H1 (cell line): ENCODE measurements at regions not wholly inside any gene's neighbourhood (a gene's known extent, or its start where the extent isn't known, plus 50 kb on each side); places are given as distances from the start of the nearest gene placed in this dataset.

Experiments used
- CTCF ChIA-PET: fragments of 300-600 bp; sonication (Branson Sonifier 250); formaldehyde crosslinking; loops from one replicate; lab custom pipeline; 2021; ENCODE audit not compliant: partially characterized antibody; lab: Charles Lee
- POLR2A ChIA-PET: fragments of 300-600 bp; sonication (Branson Sonifier 250); formaldehyde crosslinking; loops from one replicate; lab custom pipeline; 2021; ENCODE audit warnings: inconsistent platforms; ENCODE audit not compliant: partially characterized antibody; lab: Charles Lee
- DNase-seq, 2 experiments: peaks; one replicate each; pipeline versions ENCODE4 v3.0.0 to v3.0.0-alpha.2; 2010 to 2022; ENCODE audit warnings: low spot score in 2 of 2, low read depth in 1 of 2, mixed read lengths in 1 of 2
- FAIRE-seq: peaks from 2 replicates; lab custom pipeline; 2011; peaks lifted over from hg19 to GRCh38; lab: Jason Lieb, UNC
- H2AFZ ChIP-seq: 2 replicates; pipeline ENCODE4 v1.8.1; 2012; ENCODE audit warnings: low read length, inconsistent platforms
- H2AK5ac ChIP-seq: 2 replicates; pipeline ENCODE4 v1.6.1; 2013; ENCODE audit warnings: low read depth, low read length
- H2BK120ac ChIP-seq: replicated peaks from 2 replicates; pipeline ENCODE3; 2013; ENCODE audit warnings: low read depth, low read length, inconsistent platforms
- H2BK12ac ChIP-seq: 2 replicates; pipeline ENCODE4 v1.6.1; 2013; ENCODE audit warnings: low read depth, low read length
- H2BK15ac ChIP-seq: 2 replicates; pipeline ENCODE4 v1.6.1; 2013; ENCODE audit warnings: low read length
- H2BK20ac ChIP-seq: 2 replicates; pipeline ENCODE4 v1.6.1; 2013; ENCODE audit warnings: low read length
- H2BK5ac ChIP-seq: 2 replicates; pipeline ENCODE4 v1.6.1; 2013; ENCODE audit warnings: low read depth, low read length
- H3K14ac ChIP-seq: 2 replicates; pipeline ENCODE4 v1.6.1; 2013; ENCODE audit warnings: inconsistent platforms; ENCODE audit not compliant: insufficient read length
- H3K18ac ChIP-seq: 2 replicates; pipeline ENCODE4 v1.6.1; 2013; ENCODE audit warnings: low read length; ENCODE audit errors: extremely low read depth
- H3K23ac ChIP-seq: 2 replicates; pipeline ENCODE4 v1.6.1; 2013; ENCODE audit warnings: inconsistent platforms; ENCODE audit not compliant: insufficient read length
- H3K23me2 ChIP-seq: 2 replicates; pipeline ENCODE4 v1.6.1; 2013; ENCODE audit warnings: low read depth, low read length
- H3K27ac ChIP-seq: 2 replicates; pipeline ENCODE4 v1.6.1; 2011; ENCODE audit warnings: low read depth, low read length, inconsistent platforms
- H3K27me3 ChIP-seq, 4 experiments: replicated peaks in 1 of 4; 1 replicate in 1 of 4; 2 replicates in 3 of 4; pipeline versions ENCODE4 v1.6.1 to v1.8.1; 2011 to 2013; ENCODE audit warnings: low read length in 3 of 4, mild to moderate bottlenecking in 3 of 4, inconsistent platforms in 2 of 4, mixed read lengths in 2 of 4, moderate library complexity in 1 of 4; ENCODE audit not compliant: control insufficient read depth in 3 of 4, insufficient read depth in 3 of 4; ENCODE audit errors: extremely low read depth in 1 of 4
- H3K36me3 ChIP-seq, 4 experiments: 2 replicates each; pipeline versions ENCODE4 v1.6.1 to v1.8.1; 2011 to 2013; ENCODE audit warnings: mild to moderate bottlenecking in 4 of 4, low read length in 3 of 4, moderate library complexity in 2 of 4, control low read depth in 1 of 4, inconsistent platforms in 1 of 4; ENCODE audit not compliant: insufficient read depth in 4 of 4, control insufficient read depth in 2 of 4
- H3K4ac ChIP-seq: replicated peaks from 2 replicates; pipeline ENCODE3; 2013; ENCODE audit warnings: low read length, low read depth, mixed read lengths, inconsistent platforms; ENCODE audit not compliant: insufficient read length
- H3K4me1 ChIP-seq, 4 experiments: replicated peaks in 1 of 4; 1 replicate in 1 of 4; 2 replicates in 3 of 4; pipeline versions ENCODE4 v1.6.1 to v1.8.1; 2011 to 2013; ENCODE audit warnings: low read length in 3 of 4, inconsistent platforms in 2 of 4, mixed read lengths in 1 of 4; ENCODE audit not compliant: insufficient read depth in 4 of 4, control insufficient read depth in 3 of 4
- H3K4me2 ChIP-seq, 2 experiments: 2 replicates each; pipeline versions ENCODE4 v1.6.1 to v1.8.1; 2011 to 2013; ENCODE audit warnings: low read depth in 2 of 2, low read length in 2 of 2, control low read depth in 1 of 2, inconsistent platforms in 1 of 2, mild to moderate bottlenecking in 1 of 2; ENCODE audit not compliant: insufficient read depth in 1 of 2
- H3K4me3 ChIP-seq, 4 experiments: fragments of 200-600, 300-600 bp in 1 of 4; sonication (generic), shearing (Covaris generic), sonication (Bioruptor Twin) in 1 of 4; 2 replicates each; pipeline versions ENCODE4 v1.5.1 to v1.8.1; 2011 to 2016; ENCODE audit warnings: low read length in 4 of 4, low read depth in 3 of 4, control low read depth in 2 of 4, inconsistent platforms in 2 of 4, mild to moderate bottlenecking in 2 of 4, mixed read lengths in 1 of 4, moderate library complexity in 1 of 4; ENCODE audit not compliant: insufficient read depth in 2 of 4; ENCODE audit errors: extremely low read depth in 1 of 4
- H3K56ac ChIP-seq: replicated peaks from 2 replicates; pipeline ENCODE3; 2013; ENCODE audit warnings: low read depth, mild to moderate bottlenecking, mixed read lengths, low read length, inconsistent platforms; ENCODE audit not compliant: insufficient read length
- H3K79me1 ChIP-seq: 2 replicates; pipeline ENCODE4 v1.6.1; 2013; ENCODE audit warnings: low read depth, low read length, control low read depth
- H3K79me2 ChIP-seq, 2 experiments: 2 replicates each; pipeline versions ENCODE4 v1.6.1 to v1.8.1; 2012 to 2013; ENCODE audit warnings: low read length in 2 of 2, mild to moderate bottlenecking in 2 of 2, inconsistent platforms in 1 of 2; ENCODE audit not compliant: insufficient read depth in 2 of 2, control insufficient read depth in 1 of 2
- H3K9ac ChIP-seq, 4 experiments: replicated peaks in 1 of 4; 1 replicate in 1 of 4; 2 replicates in 3 of 4; pipeline versions ENCODE4 v1.6.1 to v1.8.1; 2011 to 2013; ENCODE audit warnings: low read depth in 3 of 4, low read length in 3 of 4, control low read depth in 2 of 4, mild to moderate bottlenecking in 2 of 4, moderate library complexity in 2 of 4, inconsistent platforms in 1 of 4; ENCODE audit errors: extremely low read depth in 1 of 4
- H3K9me3 ChIP-seq, 2 experiments: 2 replicates each; pipeline versions ENCODE4 v1.6.1 to v1.8.1; 2012 to 2013; ENCODE audit warnings: mild to moderate bottlenecking in 2 of 2, moderate library complexity in 2 of 2, control low read depth in 1 of 2, inconsistent platforms in 1 of 2, low read depth in 1 of 2, low read length in 1 of 2, mixed read lengths in 1 of 2; ENCODE audit not compliant: insufficient read depth in 2 of 2
- H4K20me1 ChIP-seq, 2 experiments: replicated peaks in 1 of 2; 2 replicates each; pipeline versions ENCODE3 to v1.8.1; 2011 to 2013; ENCODE audit warnings: inconsistent platforms in 2 of 2, low read length in 2 of 2, mild to moderate bottlenecking in 1 of 2; ENCODE audit not compliant: insufficient read depth in 2 of 2, control insufficient read depth in 1 of 2
- H4K5ac ChIP-seq: 2 replicates; pipeline ENCODE4 v1.6.1; 2013; ENCODE audit warnings: low read length, low read depth, mixed read lengths, inconsistent platforms; ENCODE audit not compliant: insufficient read length
- H4K8ac ChIP-seq: 2 replicates; pipeline ENCODE4 v1.8.0; 2013; ENCODE audit warnings: mild to moderate bottlenecking, moderate library complexity, low read length, inconsistent platforms; ENCODE audit not compliant: insufficient read depth; ENCODE audit errors: extremely low read depth
- H4K91ac ChIP-seq: replicated peaks from 2 replicates; pipeline ENCODE3; 2013; ENCODE audit warnings: low read length, mixed read lengths, inconsistent platforms; ENCODE audit not compliant: insufficient read length
- ASH2L ChIP-seq: fragments of 200-600, 300-600 bp; sonication (generic); IDR thresholded peaks from one replicate; pipeline ENCODE4 v1.7.1; 2017; ENCODE audit warnings: low read length
- CBX8 ChIP-seq: fragments of 300-800, 300-1000 bp; sonication (generic); IDR thresholded peaks from 2 replicates; pipeline ENCODE4 v1.7.1; 2016; ENCODE audit warnings: low read depth, low read length, borderline replicate concordance
- CHD2 ChIP-seq: IDR thresholded peaks from 2 replicates; pipeline ENCODE4 v1.6.1; 2012; ENCODE audit warnings: low read length, improper control_type of control experiment
- HDAC2 ChIP-seq, 2 experiments: fragments of 300-600 bp in 1 of 2; sonication (generic) in 1 of 2; IDR thresholded peaks; 2 replicates each; pipeline ENCODE4 v1.6.1; 2011 to 2012; ENCODE audit warnings: low read depth in 2 of 2, low read length in 2 of 2, mild to moderate bottlenecking in 2 of 2, moderate library complexity in 2 of 2, borderline replicate concordance in 1 of 2, inconsistent platforms in 1 of 2
- KDM5A ChIP-seq: fragments of 200-600 bp; IDR thresholded peaks from 2 replicates; pipeline ENCODE4 v1.7.1; 2012; ENCODE audit warnings: mild to moderate bottlenecking, low read length, inconsistent platforms, mixed read lengths
- POLR2AphosphoS5 ChIP-seq: IDR thresholded peaks from 2 replicates; pipeline ENCODE4 v1.6.1; 2011; ENCODE audit warnings: low read depth, low read length
- RFX5 ChIP-seq: IDR thresholded peaks from 2 replicates; pipeline ENCODE4 v1.6.1; 2011; ENCODE audit warnings: low read depth, low read length, improper control_type of control experiment, borderline replicate concordance
- YY1 ChIP-seq: IDR thresholded peaks from 2 replicates; pipeline ENCODE4 v1.6.1; 2011; ENCODE audit warnings: low read depth, mild to moderate bottlenecking, low read length
- WGBS, 2 experiments: shearing (Covaris generic) in 1 of 2; methylation state at CpG; one replicate each; pipeline versions ENCODE4 v1.1.6 to v1.1.7; 2013 to 2015; ENCODE audit warnings: low lambda C conversion rate in 2 of 2, mixed read lengths in 2 of 2, inconsistent platforms in 1 of 2, low coverage in 1 of 2, missing lambda C conversion rate in 1 of 2; ENCODE audit not compliant: insufficient replicate concordance in 2 of 2, insufficient coverage in 1 of 2, insufficient read length in 1 of 2; ENCODE audit errors: extremely low coverage in 1 of 2, missing lambda C conversion rate in 1 of 2; 5-methylcytosine and 5-hydroxymethylcytosine counted together
- TF ChIP-seq, protein P1 (sequence below): IDR thresholded peaks from 2 replicates; pipeline ENCODE4 v1.6.1; 2012; ENCODE audit warnings: inconsistent platforms
- TF ChIP-seq, protein P2 (sequence below): IDR thresholded peaks from 2 replicates; pipeline ENCODE4 v1.6.1; 2011; ENCODE audit warnings: low read length, improper control_type of control experiment

DNA sequence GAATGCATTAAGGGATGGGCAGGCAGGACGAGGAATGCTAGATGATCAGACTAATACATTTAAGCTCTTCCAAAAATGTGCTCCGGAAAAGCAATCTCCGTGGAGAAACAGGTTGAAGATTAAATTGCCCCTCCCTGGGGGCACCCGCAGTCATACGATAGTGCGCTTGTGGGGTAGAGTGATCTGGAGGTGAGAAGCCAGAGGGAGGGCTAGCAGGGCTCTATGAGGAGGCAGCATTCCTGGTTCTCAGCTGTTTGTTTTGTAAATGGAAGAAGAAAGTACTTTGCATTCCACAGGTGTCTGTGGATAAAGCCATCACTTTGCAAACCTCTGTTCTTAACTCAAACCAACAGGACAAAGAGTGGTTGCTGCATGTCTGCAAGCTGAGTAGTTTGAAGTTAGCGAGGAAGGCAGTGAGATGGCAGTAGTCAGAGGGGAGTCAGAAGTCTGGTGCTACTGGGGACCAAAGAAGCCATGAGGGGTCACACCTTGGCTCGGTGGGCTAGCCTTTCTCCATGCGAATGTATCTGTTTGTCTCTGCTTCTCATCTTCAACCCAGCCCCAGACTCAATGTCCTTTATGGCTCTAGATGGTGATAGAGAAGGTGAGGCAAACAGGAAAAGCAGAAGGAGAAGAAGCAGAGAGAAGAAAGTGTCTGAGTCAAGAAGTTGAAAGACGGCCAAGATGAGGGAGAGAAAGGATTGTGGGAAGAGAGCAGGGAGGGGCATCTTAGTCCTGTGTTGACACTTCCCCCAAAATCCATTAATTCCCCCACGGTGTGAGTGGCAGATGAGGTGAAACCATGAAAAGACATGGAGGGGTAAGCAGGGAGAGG is 65.2 kb upstream of the GJA8 start:
- peak overlapping the region; percentile 95 for H3K18ac ChIP-seq
- H2BK120ac ChIP-seq, result peak overlapping the region; percentile 68
- ChIA-PET POLR2A (interaction anchor here (1.0 to 2.6 kb wide), 4 partner anchors 10 to 18 kb away, joined by 3 to 23 read pairs (median 5); no protein-coding TSS in a partner anchor), CTCF (interaction anchor here (1.1 to 1.9 kb wide), 4 partner anchors 16 to 210 kb away, joined by 3 to 5 read pairs (median 4); no protein-coding TSS in a partner anchor)
- H3K79me2 ChIP-seq, result no peaks in the 10 kb centered on the region
- H4K20me1 ChIP-seq, result no peaks in the 10 kb centered on the region
- H2BK15ac ChIP-seq, result 0 out of 2 replicates have a peak overlapping the region, but pooled peaks have one; percentile 3
- H3K36me3 ChIP-seq, result no peaks in the 10 kb centered on the region
- DNase-seq, result peak; percentile 56 to 58
- no peak overlapping the region for H2AFZ ChIP-seq
- no peak overlapping the region for H3K23ac ChIP-seq
- peak overlapping the region; percentile 98 for H2BK20ac ChIP-seq
- no peak overlapping the region for H3K14ac ChIP-seq
- no peak overlapping the region for H3K9ac ChIP-seq
- peak overlapping the region; percentile 15 for H3K4ac ChIP-seq
- H4K8ac ChIP-seq, result no peak overlapping the region
- no peaks in the 10 kb centered on the region for H3K9me3 ChIP-seq
- H3K27ac ChIP-seq, result peak overlapping the region; percentile 48
- H3K27me3 ChIP-seq, result peaks cover 0 to 2% (median 0%) of the 10 kb centered on the region in 4 experiments; a peak in 1 of 7 replicates
- H3K4me2 ChIP-seq, result peak overlapping the region; percentile 51 to 56
- peaks cover 12 to 41% (median 30%) of the 10 kb centered on the region in 4 experiments for H3K4me1 ChIP-seq
- peak overlapping the region; percentile 22 for H4K91ac ChIP-seq
- peak overlapping the region in 1 of 4 experiments; percentile 34; a peak in 2 of 8 replicates for H3K4me3 ChIP-seq
- H2AK5ac ChIP-seq, result peak overlapping the region; percentile 55; the same call in 1 of the 2 replicates
- H2BK12ac ChIP-seq, result peak overlapping the region; percentile 94
- no peaks in the 10 kb centered on the region for H3K79me1 ChIP-seq
- H2BK5ac ChIP-seq, result peak overlapping the region; percentile 86; the same call in 1 of the 2 replicates
- no peaks in the 10 kb centered on the region; the same call in 1 of the 2 replicates for H3K23me2 ChIP-seq
- WGBS, 2 experiments, result 21% methylated on average over 11 of the region's 11 CpGs; no CpG with 5 or more reads in 1 of the 2 experiments
- no peak overlapping the region for H4K5ac ChIP-seq
- peak; percentile 96 for FAIRE-seq
- no peak overlapping the region for H3K56ac ChIP-seq
- no peak; the same call in 1 of the 2 replicates for TF ChIP-seq POLR2AphosphoS5
- TF ChIP-seq, protein P1, sequence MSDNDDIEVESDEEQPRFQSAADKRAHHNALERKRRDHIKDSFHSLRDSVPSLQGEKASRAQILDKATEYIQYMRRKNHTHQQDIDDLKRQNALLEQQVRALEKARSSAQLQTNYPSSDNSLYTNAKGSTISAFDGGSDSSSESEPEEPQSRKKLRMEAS, result peak; percentile 47; the same call in 1 of the 2 replicates
- TF ChIP-seq CHD2, result no peak
- TF ChIP-seq KDM5A, result no peak
- no peak for TF ChIP-seq YY1
- no peak for TF ChIP-seq CBX8
- no peak for TF ChIP-seq RFX5
- peak; percentile 60 to 83; a peak in 2 of 4 replicates for TF ChIP-seq HDAC2 (IDR thresholded peaks at IDR 0.05; ENCODE audit: borderline replicate concordance in 1 of 2, low read depth in 2 of 2, low read length in 2 of 2)
- no peak for TF ChIP-seq ASH2L
- TF ChIP-seq, protein P2, sequence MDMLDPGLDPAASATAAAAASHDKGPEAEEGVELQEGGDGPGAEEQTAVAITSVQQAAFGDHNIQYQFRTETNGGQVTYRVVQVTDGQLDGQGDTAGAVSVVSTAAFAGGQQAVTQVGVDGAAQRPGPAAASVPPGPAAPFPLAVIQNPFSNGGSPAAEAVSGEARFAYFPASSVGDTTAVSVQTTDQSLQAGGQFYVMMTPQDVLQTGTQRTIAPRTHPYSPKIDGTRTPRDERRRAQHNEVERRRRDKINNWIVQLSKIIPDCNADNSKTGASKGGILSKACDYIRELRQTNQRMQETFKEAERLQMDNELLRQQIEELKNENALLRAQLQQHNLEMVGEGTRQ, result no peak
